NCI-H1092 (cell line): ENCODE measurements at regions not wholly inside any gene's neighbourhood (a gene's known extent, or its start where the extent isn't known, plus 50 kb on each side); places are given as distances from the start of the nearest gene placed in this dataset.
A peak's percentile ranks its signal among the peaks of the same experiment; 100 is the strongest.

ENCODE experiments used
- DNase-seq: peaks from one replicate; lab custom pipeline; 2025; lab: John Stamatoyannopoulos, UW

- DNase-seq: no peak
Measured at GRCh38 chr6:16078064-16078463, 50.8 kb upstream of the MYLIP start.

DNA sequence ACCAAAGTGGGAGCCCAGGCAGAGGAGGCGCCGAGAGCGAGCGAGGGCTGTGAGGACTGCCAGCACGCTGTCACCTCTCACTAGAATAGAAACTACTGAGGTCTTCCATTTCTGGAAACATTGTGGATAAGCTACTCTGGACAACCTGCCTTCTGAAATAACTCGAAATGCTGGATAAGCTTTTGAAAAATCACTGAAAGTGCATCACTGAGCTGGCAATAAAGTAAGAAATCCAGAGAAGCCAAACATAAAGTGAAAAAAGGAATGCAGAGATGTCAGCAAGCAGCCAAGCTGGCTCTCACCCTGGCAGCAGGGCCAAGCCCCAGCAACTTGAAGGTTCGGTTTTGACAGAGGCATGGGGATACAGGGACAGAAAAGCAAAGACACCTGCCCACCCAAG is 59.2 kb upstream of the MYLIP start:
- DNase-seq: no peak

DNA sequence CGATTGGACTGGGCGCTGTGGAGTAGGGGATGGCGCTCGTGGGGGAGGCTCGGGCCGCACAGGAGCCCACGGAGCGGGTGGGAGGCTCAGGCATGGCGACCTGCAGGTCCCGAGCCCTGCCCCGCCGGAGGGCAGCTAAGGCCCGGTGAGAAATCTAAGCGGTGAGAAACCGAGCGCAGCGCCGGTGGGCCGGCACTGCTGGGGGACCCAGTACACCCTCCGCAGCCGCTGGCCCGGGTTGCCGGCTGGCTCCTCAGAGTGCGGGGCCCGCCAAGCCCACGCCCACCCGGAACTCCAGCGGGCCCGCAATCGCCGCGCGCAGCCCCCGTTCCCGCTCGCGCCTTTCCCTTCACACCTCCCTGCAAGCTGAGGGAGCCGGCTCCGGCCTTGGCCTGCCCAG is 59.7 kb upstream of the MYLIP start:
- no peak for DNase-seq

DNA sequence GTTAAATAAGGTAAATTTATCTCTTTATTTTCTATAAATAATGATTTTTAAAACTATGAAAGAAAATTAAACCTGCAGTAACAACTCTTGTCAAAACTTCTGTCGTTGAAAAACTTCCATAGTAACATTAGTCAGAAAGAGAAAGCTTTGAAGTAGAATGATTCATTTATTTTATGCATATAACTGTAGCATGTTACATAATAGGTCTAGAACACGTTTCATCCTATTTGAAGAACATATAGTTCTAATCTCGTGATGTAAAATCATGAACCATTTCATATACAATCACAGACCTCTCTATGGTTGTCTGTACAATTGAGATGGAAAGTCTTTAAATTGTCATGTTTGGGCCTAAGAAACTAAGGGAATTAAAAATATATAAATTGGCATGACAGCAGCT is 61.3 kb upstream of the MYLIP start:
- no peak for DNase-seq

DNA sequence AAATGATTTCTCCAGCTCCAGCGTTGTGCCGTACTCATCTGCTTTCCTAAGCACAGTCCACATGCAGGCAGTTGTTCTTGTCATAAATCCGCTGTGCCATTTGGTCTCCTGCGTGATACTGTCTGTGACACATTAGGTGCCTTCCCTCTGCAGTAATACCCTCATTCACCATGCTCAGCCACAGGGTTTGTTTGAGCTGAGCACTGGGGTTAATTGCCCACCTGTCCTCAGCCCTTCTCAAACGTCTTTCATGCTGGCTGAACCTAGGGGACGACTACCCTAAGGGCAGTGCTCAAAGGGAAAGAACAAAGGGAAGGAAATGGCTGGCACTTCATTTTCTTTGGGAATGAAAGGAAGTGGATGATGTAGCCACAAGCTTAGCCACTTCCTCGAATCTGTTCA is 64.2 kb upstream of the MYLIP start:
- peak; percentile 35 for DNase-seq

DNA sequence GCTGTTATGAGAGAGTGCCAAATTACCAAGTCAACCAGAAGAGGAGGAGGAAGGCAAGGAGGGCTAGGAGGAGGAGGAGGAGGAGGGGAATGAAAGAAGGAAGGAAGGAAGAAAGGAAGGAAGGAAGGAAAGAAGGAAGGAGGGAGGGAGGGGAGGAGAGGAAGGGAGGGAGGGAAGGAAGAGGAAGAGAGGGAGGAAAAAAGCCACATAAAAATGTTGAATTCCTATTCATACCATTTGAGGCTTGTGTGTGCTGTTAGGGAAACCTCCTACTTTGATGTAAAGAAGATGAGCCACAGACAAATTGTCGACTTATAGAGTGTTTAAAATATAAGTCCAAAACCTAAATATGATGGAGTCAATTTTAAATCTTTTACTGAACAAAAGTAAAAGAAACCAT is 65.3 kb upstream of the MYLIP start:
- no peak for DNase-seq

DNA sequence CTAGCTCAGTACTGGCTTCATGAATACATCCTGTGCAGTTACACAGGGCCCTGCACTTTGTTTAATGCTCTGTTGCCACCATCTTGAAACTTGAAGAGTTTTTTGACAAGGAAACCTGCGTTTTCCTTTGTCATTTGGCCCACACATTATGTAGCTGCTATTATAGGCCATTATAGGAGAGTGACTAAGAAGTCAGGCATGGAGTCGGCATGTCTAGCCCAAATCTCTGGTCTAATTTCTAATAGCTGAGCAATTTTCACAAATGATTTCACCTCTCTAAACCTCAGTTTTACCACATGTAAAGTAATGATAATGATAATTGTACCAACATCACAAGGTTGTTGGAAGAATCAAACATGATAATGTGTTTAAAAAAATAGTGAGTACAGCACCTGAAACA is 67.1 kb upstream of the MYLIP start:
- DNase-seq: no peak

GRCh38 chr6:16060039-16060438 is 68.8 kb upstream of the MYLIP start:
- DNase-seq: no peak

DNA sequence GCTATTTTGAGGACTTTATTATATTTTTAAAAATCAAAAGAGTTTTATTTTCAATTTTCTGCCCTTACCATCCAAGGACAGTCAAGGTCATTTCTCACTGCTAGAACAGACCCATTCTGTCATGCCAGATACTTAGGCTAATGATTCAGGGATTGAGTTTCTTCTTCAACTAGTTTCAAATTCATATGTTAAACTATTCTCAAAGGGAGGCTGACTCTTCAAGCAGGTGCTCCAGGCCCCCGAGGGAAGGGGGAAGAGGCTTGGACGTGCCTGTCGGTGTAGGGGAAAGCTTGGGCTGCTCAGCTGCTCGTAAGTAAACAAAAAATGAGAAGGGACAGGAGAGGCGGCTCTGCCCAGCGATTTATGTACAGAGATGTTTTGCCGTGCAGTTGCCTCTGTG is 69.4 kb upstream of the MYLIP start:
- DNase-seq: peak; percentile 22

DNA sequence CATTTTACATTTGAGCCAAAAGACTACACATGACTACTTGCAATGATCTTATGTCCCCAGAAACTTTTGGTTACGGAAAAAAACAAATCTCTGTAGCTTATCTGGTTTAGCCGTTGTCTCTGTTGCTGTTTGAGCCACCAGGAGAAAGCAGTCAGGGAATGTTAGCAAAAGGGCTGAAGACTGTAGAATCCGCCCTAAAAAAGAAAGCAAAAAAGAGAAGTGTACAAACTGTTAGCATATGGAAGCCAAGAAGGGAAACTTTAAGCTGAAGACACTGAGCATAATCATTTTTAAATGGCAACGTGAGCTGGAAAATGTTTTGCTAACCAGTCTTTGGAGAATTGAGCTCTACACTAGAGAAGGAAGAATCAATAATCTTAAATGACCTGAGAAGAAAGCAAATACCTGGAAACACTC is 69.9 kb upstream of the MYLIP start:
- DNase-seq: no peak

GRCh38 chr6:16058201-16058928 is 70.5 kb upstream of the MYLIP start:
- no peak for DNase-seq

- no peak for DNase-seq
Measured at GRCh38 chr6:16057446-16057845, 71.4 kb upstream of the MYLIP start.

DNA sequence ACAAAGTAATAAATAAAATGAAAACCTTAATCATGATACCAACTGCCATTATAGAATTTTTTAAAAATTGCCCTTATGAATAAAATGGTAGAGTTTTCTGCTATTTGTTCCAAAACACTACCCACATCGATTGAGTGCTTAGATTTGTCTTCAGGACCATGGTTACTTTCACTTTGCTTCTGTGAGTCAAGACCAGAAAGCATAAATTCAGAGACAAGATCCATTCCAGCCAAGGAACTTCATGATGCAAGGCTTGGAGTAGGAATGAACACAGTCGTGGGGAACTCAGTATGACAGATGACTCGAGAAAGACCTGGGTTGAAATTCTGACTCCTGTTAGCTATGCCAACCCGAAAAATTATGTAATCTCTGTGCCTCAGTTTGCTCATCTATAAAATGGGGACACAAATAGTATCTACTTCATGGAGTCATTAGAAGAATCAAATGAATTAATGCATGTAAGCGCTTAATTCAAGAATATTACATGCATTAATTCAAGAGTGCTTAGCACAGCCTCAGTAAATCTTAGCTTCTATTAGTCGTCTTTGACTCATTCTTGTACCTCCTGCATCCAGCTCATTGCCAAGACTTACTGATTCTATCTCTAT is 72.5 kb upstream of the MYLIP start:
- DNase-seq: no peak

GRCh38 chr6:16055852-16056251 is 73.0 kb upstream of the MYLIP start:
- DNase-seq: no peak

DNA sequence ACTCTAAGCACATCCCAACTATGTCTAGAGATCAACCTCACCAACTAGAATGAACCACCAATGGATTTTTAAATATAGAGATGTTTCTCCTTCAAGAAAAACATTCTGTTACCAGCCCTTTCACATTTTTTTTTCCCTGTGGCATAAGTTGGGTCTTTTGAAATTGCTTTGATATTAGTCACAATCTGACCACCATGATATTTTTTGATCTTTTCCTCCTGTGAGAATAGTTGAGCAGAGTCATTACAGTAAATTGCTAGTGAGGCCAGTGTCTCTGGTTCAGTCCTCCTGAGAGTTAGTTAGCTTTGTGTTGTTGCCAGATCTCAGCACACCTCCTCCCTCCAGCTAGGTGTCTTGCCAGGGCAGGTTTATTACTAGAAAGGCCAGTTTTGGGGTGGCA is 79.7 kb upstream of the MYLIP start:
- no peak for DNase-seq

DNA sequence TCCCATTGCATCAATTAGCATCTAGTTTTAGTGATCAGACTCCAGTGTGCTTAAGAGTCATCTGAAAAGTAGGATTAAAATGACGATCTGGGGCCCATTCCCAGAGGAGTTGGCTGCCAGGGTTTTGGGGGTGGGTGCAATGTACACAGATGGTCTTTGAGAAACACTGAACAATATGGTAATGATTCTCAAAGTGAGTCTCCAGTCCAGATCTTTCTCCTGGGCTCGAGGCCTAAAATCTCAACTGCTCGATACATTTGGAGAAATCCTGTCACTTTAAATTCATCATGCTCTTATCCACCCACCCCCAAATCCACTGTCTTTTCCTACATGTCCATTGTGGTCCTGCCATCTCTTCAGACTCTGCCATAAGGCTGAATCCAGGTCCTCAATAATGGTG is 80.7 kb upstream of the MYLIP start:
- no peak for DNase-seq

GRCh38 chr6:16047435-16047990 is 81.4 kb upstream of the MYLIP start:
- no peak for DNase-seq

DNA sequence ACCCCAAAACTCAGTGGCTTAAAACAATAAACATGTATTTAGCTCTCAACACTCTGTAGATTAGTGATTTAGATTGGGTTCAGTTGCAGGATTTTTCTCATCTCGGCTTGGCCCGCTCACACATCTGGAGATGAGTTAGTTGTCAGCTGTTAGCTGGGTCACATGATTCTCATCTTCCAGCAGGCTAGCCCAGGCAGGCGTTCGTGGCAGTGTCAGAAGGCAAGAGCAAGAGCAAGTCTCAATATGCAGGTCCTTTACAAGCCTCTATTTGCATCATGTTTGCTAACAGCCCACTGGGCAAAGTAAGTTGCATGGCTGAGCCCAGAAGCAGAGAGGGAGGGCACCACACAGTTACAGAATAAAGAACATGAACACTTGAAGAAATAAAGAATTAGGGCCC is 83.6 kb upstream of the MYLIP start:
- DNase-seq: no peak

DNA sequence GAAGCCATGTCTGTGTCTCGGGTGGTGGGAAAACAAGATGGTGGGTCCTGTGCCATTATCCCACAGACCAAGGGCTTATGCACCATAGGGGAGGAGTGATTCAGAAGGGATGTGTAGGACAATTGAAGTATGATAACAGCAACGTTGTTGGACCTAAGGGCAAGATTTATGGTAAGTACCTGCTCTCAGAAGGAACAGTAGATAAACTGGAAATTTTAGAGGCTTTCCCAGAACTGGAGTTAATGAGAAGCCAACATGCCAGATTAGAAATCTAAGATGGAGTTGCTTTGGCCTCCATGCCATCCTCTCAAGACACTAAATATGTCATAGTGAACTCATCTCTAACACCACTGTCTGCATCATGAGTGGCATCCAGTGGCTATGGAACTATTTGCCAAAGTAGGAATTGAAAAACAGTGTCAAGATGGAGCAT is 84.7 kb upstream of the MYLIP start:
- DNase-seq: no peak

DNA sequence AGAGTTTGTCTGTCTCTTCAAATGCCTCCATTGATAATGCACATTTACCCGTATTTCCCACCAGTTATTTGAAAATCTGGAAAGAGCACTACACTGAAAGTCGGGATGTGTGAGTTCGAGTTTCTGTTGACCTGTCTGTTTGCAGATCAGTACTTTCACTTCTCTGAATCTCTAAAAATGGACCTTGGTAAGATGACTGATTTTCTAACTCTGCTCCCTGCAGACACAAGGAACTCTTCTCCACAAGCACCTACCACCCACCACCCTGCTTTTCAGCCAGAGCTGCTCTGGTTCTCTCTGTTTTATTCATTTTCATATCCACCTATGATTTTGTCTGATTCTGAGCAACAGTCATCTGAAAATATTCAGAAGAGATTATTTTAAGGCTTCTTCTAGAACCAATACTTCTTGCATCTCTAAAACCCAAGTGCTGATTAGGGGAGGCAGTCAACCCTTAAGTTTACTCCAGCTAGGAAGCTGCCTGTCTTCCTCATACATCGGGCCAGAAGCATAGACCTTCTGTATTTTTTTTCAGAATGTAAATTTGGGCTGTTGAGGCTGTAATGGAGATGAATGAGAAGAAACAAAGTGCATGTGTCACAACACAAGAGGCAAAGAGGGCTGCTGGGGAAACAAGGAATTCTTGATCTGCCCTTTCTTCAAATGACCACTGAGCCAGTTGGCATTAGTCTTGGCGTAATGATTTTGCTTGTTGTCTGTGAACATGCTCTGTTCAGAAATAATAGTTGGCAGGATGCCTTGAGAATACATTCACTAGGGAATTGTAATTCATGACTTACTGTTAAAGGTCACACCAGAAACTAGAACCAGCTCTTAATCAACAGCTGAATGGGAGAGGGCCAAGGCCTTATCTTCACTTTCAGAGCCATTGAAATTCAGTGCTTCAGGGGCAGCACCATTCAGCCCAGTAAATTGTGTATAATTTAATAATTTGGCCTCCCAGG is 85.4 kb upstream of the MYLIP start:
- DNase-seq: no peak

- no peak for DNase-seq
Measured at GRCh38 chr6:16042751-16043150, 86.1 kb upstream of the MYLIP start.

GRCh38 chr6:16041327-16041726 is 87.6 kb upstream of the MYLIP start:
- no peak for DNase-seq

- DNase-seq: no peak
Measured at GRCh38 chr6:16040628-16040974, 88.3 kb upstream of the MYLIP start.
